HL-60/S4 (cell line): ENCODE measurements at regions not wholly inside any gene's neighbourhood (a gene's known extent, or its start where the extent isn't known, plus 50 kb on each side); places are given as distances from the start of the nearest gene placed in this dataset.
"Not testable (repeated sequence)": the region's sequence is repeated elsewhere in the genome, so short reads cannot be mapped to it uniquely, and the experiment has no call there.

ENCODE experiments used
- in situ Hi-C: fragments of 300-500 bp; cut with MboI; formaldehyde crosslinking; loops from 2 replicates; pipeline ENCODE4 v1.14.3; 2022; ENCODE audit warnings: low sequenced_read_pairs

GRCh38 chr2:125353542-125353941, 1302.4 kb upstream of the GYPC start:
- in situ Hi-C loops = not testable (repeated sequence)

DNA sequence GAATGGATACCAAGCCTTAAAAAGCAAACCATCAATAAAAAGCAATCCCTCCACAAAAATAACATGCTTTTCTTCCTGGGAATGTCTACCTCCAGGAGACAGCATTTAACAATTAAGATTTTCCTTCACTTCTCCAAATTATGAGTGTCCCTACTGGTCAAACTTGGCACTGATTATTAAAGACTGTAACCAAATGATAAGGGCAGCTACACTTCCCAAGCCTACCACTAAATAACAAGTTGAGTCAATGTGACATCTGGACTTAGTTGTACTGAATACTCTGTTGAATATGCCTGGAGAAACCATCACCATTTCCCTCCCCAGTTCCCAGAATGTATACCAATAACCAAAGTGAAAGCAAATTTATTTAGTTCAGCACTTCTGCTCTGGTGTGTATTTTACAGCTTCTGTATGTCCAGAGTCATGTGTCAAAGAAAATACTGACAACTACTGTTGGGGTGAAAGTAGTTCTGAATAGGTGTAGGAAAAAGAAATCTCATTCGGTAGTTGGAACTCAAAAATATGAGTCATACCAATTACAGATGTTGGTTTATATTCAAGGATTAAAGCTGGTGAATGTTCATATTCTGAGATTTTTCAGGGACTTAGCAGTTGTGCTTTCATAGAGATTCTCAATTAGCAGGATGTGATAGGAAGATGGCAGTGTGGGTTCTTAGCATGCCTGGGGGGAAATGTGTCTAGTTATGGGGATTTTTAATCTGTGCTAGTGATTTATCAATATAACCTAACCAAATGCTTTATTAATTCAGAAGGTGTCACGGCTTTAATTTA, 1291.6 kb upstream of the GYPC start:
- in situ Hi-C loops = no loop called here

- in situ Hi-C loops = no loop called here
These were observed 1291.0 kb upstream of the GYPC start for GRCh38 chr2:125364984-125365265.

GRCh38 chr2:125371867-125372266, 1284.1 kb upstream of the GYPC start:
- in situ Hi-C loops = no loop called here

DNA sequence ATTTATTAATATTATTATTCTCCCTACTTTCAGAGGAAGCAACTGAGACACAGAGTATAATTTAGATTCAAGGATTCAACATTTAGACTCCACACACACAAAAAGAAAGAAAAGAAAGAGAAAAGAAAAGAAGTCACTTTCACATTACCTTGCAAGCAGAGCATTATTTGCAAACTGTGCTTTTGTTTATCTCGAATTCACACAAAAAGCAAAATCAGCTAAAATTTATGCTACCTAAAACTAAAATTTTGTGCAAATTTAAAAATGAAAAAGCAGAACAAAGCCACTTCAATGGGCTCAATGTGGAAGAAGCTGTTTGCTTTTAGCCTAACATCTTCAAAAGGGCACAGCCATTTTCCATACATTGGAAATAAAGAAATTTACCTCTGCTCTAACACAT, 1282.7 kb upstream of the GYPC start:
- in situ Hi-C loops = no loop called here

DNA sequence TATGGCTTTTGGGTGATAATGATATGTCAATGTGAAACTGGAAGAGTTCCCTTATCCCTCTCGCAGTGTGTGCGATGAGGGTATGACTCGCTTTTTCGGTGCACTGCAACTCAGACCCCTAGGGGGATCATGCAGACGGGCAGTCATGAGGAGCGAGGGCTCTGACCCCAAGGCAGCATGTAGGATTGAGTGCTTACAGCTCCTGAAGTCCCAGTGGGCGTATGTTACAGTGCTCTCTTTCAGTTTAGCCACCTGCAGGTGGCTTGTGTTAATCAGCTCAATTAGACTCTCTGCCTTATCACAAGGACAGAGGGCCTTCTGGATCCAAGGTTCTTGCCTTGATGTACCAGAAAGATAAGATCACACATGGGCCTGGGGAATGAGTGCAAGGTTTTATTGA, 1269.9 kb upstream of the GYPC start:
- in situ Hi-C loops = no loop called here

- in situ Hi-C loops = no loop called here
These were observed 1258.3 kb upstream of the GYPC start for GRCh38 chr2:125397535-125398251.

GRCh38 chr2:125398738-125399524, 1257.0 kb upstream of the GYPC start:
- in situ Hi-C loops = no loop called here

DNA sequence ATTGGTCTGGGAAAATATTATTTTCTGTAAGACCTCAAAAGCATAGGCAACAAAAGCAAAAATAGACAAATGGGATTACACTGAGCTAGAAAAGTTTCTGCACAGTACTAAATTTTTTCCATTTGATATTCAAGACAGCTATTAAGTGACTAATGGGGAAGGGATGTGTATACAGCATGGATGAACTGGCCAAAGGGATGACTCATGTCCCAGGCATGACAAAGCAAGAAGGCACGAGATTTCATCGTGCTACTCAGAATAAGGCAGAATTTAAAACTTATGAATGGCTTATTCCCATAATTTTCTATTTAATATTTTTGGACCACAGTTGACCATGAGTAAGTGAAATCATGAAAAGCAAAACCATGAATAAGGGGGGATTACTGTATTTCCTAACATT, 1250.1 kb upstream of the GYPC start:
- in situ Hi-C loops = no loop called here

DNA sequence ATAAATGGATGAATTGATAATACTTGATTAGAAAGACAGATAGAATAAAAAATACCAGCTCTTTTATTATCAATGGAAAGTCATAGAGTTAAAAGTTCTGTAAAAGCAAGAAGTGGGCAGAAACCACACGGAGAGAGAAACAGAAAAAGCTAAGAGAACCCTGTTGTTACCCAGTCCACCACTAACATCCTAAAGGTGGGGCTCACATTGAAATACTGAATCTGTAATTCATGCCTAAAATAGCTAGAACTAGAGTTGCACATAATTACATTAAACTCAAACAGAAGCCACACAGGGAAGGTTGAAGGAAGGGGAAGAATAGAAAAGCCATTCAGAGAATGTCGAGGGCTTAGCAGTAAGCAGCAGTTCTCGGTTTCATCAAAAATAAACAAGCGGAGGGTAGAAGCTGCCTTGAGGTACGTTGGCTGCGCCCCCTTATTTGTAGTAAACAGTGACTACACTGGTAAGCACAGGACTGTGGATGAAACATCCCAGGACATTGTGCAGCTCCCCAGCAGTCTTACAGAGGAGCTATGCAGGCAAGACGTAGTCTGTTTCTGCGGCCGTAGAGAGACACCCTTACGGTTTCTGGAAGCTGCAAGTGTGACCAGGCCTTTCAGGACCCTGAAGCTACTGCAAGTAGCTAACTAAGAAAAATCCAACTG, 1247.0 kb upstream of the GYPC start:
- in situ Hi-C loops = no loop called here

DNA sequence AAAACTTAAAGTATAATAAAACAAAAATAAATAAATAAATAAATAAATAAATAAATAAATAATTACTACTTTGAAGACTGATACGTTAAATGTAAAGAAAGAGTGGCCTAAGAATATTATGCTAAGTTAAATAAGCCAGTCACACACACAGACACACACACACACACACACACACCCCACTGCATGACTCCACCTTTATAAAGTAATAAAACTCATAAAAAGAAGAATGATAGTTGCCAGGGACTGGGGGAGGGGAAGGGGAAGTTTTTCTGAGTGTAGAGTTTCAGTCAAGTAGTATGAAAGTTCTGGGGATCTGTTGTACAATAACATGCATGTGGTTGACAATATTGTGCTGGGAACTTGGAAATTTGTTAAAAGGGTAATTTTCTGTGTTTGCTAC, 1237.5 kb upstream of the GYPC start:
- in situ Hi-C loops = no loop called here

- in situ Hi-C loops = not testable (repeated sequence)
These were observed 1233.7 kb upstream of the GYPC start for GRCh38 chr2:125422198-125422770.

GRCh38 chr2:125424266-125424785, 1231.6 kb upstream of the GYPC start:
- in situ Hi-C loops = no loop called here

- in situ Hi-C loops = no loop called here
These were observed 1228.1 kb upstream of the GYPC start for GRCh38 chr2:125427721-125428315.

- in situ Hi-C loops = no loop called here
These were observed 1211.9 kb upstream of the GYPC start for GRCh38 chr2:125444106-125444505.

- in situ Hi-C loops = no loop called here
These were observed 1210.5 kb upstream of the GYPC start for GRCh38 chr2:125445495-125445894.

DNA sequence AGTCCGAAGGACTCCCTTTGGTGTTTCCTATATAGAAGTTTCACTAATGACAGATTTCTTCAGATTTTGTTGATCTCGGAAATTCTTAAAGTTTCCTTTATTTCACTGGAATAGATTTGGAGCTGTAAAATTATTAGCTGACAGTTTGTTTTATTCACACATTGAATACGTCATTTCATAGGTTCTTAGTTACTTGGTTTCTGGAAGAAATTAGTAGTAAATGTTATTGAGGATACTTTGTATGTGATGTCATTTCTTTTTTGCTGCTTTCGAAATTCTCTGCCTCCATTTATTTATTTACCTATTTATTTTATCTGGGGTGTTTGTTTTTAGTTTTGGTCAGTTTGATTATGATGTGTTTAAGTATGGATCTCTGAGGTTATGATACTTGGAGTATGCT, 1205.9 kb upstream of the GYPC start:
- in situ Hi-C loops = no loop called here

DNA sequence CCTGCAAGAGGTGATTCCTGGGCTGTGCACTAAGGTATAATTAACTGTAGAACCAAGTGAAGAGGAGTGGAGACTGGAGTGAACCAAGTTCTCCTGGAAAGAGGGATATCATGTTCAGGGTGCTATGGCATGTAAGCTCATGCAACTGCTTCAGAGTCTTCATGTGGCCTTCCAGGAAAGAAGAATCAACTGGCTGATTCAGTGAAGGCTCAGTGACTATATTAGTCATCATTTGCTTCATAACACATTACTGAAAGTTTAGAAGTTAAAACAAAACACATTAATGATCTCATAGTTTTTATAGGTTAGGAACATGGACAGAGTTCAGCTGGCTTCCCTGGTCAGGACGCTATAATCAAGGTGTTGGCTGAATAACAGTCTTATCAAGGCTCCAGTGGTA, 1200.8 kb upstream of the GYPC start:
- in situ Hi-C loops = no loop called here

DNA sequence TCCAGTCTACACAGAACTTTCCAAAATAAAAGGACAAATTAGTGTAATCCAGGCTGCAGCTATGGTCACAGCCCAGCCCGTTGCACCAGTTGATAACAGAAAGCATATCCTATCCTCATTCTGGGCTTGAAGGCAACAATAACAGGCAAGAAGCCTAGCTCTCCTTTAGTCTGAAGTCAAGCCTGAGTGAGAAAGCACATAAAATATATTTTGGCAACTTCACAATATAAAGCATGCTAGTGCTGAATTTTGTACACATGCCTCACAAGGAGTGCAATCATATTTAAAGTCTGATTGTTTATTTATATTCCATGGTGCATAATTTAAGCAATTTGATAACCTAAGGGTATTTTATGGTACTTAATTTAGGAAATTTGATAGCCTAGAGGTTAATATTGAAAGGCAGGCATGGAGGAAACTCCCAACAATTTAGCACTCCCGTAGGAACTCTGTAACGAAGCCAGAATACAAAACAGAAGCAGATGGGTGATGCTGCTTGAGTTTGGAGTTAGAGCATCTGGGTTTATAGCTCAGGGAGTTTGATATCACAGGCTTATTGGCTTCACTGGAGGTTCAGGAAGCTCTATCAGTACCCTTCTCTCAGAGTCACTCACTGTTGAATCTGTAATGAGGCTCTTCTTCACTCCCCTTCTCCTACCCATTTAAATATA, 1199.1 kb upstream of the GYPC start:
- in situ Hi-C loops = no loop called here

DNA sequence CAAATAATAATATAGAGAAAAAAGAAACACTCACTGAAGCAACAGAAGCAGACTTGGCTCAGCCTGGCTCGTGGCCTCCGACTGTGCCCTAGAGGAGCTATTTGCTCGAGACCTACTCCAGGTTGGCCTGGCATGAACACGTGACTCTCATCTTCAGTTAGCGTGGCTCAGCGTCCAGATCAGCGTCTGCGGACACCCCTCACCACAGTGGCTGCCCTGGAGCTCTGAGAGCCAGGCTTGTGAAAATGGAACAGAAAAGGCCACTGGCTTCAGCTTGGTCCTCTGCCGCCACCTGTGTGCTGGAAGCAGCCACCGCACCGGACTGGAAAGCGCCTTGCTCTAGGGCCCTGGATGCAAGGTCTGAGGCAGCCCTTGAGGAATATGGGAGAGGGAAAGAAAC, 1184.0 kb upstream of the GYPC start:
- in situ Hi-C loops = no loop called here
